ENCODE measurements at regions not wholly inside any gene's neighbourhood (a gene's known extent, or its start where the extent isn't known, plus 50 kb on each side); places are given as distances from the start of the nearest gene placed in this dataset.

DNA sequence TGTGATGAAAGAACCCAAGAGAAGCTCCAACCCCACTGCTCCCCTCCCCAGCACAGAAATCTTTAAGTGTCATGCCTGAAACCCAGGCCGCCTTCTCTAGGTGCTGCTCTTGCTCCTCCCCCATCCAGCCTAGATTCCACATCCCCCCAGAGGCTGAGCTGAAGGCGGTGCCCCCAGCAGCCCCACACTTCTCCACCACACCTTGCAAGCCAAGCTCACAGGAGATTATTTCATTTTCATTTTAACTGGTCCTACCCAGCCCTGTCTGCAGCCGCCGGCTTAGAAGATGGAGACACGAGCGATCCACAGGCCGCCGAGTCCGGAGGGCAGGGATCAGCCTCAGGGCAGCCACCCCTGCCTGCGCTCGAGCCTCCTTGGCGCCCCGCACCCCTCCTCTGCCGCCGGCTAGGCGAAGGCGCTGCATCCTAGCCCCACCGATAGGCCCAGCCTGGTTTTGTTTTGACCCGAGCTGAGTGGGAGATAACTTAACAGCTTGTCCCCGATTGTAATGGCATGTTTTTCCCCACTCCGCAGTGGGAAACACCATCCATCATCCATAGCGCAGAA is 125.3 kb downstream of the RBFOX3 start:
- Histone ChIP-seq H3K9me3 (ENCODE audit: control insufficient read depth, insufficient read depth, low read depth, low read length) (no peaks in the 10 kb centered on the region), H3K36me3 (ENCODE audit: control insufficient read depth, insufficient read depth, low read length) (no peaks in the 10 kb centered on the region), H3K4me1 (ENCODE audit: control insufficient read depth, insufficient read depth, low read length) (no peaks in the 10 kb centered on the region; the same call in 1 of the 2 replicates), H3K27me3 (ENCODE audit: control insufficient read depth, insufficient read depth, low read length) (peaks cover 2% of the 10 kb centered on the region; the same call in 1 of the 2 replicates), H3K4me3 (ENCODE audit: low read depth in 2 of 2, low read length in 2 of 2) (no peak overlapping the region), H3K27ac (ENCODE audit: low read length) (no peak overlapping the region)
- TF ChIP-seq SIN3A (IDR thresholded peaks at IDR 0.05; ENCODE audit: borderline replicate concordance, insufficient read depth, low read depth, low read length) (no peak), POLR2AphosphoS5 (IDR thresholded peaks at IDR 0.05; ENCODE audit: low read depth, low read length) (no peak), REST (IDR thresholded peaks at IDR 0.05; ENCODE audit: insufficient read depth in 1 of 2, low read depth in 2 of 2, low read length in 1 of 2) (no peak), TCF7L2 (IDR thresholded peaks at IDR 0.05; ENCODE audit: low read depth, low read length) (no peak), CTCF (IDR thresholded peaks at IDR 0.05) (no peak)
- POLR2A ChIA-PET = no interaction called here
- BruUV-seq (replicated peaks) = no TSS peak
- intact Hi-C loops (cut with micrococcal nuclease; ENCODE audit: unreplicated experiment) (no loop called here), in situ Hi-C loops (cut with HindIII; ENCODE audit: low pct_unique_long_range_greater_than_20kb, low sequenced_read_pairs) (no loop called here)
- ATAC-seq (no peak), DNase-seq (ENCODE audit: low read depth, low spot score) (no peak)
- CTCF ChIA-PET = no interaction called here

- intact Hi-C loops (cut with micrococcal nuclease; ENCODE audit: unreplicated experiment) = no loop called here
- Histone ChIP-seq H3K4me3 (ENCODE audit: low read depth in 2 of 2, low read length in 2 of 2) (no peak overlapping the region), H3K36me3 (ENCODE audit: control insufficient read depth, insufficient read depth, low read length) (no peaks in the 10 kb centered on the region), H3K9me3 (ENCODE audit: control insufficient read depth, insufficient read depth, low read depth, low read length) (no peaks in the 10 kb centered on the region), H3K4me1 (ENCODE audit: control insufficient read depth, insufficient read depth, low read length) (no peaks in the 10 kb centered on the region; the same call in 1 of the 2 replicates), H3K27ac (ENCODE audit: low read length) (no peak overlapping the region), H3K27me3 (ENCODE audit: control insufficient read depth, insufficient read depth, low read length) (peaks cover 2% of the 10 kb centered on the region; the same call in 1 of the 2 replicates)
- DNase-seq (ENCODE audit: low read depth, low spot score) = no peak
- POLR2A ChIA-PET = no interaction called here
- CTCF ChIA-PET = no interaction called here
- TF ChIP-seq SIN3A (IDR thresholded peaks at IDR 0.05; ENCODE audit: borderline replicate concordance, insufficient read depth, low read depth, low read length) (no peak), TCF7L2 (IDR thresholded peaks at IDR 0.05; ENCODE audit: low read depth, low read length) (no peak), POLR2AphosphoS5 (IDR thresholded peaks at IDR 0.05; ENCODE audit: low read depth, low read length) (no peak), CTCF (IDR thresholded peaks at IDR 0.05) (no peak), REST (IDR thresholded peaks at IDR 0.05; ENCODE audit: insufficient read depth in 1 of 2, low read depth in 2 of 2, low read length in 1 of 2) (no peak)
- in situ Hi-C loops (cut with HindIII; ENCODE audit: low pct_unique_long_range_greater_than_20kb, low sequenced_read_pairs) = no loop called here
- no peak for ATAC-seq
- no TSS peak for BruUV-seq (replicated peaks)
Measured at GRCh38 chr17:79484600-79485418, 126.0 kb downstream of the RBFOX3 start.
